ENCODE measurements at regions not wholly inside any gene's neighbourhood (a gene's known extent, or its start where the extent isn't known, plus 50 kb on each side); places are given as distances from the start of the nearest gene placed in this dataset.
"Not testable (repeated sequence)": the region's sequence is repeated elsewhere in the genome, so short reads cannot be mapped to it uniquely, and the experiment has no call there.

DNA sequence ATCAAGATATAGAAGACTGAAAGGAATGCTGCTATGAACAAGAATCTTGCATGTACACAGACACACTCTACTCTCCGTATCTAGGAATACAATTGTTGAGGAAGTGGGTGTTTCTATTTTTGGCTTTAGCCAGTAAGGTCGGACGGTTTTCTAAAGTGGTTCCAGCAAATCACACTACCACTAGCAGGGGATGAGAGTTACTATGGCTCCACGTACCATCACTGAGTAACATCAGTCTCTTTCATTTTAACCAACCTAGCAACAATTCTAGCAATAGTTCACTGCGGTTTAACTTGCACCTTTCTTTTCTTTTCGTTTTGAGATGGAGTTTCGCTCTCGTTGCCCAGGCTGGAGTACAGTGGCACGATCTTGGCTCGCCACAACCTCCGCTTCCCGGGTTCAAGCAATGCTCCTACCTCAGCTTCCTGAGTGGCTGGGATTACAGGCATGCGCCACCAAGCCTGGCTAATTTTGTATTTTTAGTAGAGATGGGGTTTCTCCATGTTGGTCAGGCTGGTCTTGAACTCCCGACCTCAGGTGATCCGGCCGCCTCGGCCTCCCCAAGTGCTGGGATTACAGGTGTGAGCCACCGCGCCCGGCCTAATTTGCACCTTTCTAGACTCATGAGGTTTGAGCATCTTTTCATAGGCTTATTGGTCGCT lies 103.2 kb upstream of the ZNF746 start:
- DNase-seq: not testable (repeated sequence)

GRCh38 chr7:149599636-149600206 lies 102.1 kb upstream of the ZNF746 start:
- no peak for DNase-seq

- no peak for DNase-seq
Measured at GRCh38 chr7:149598721-149599308, 101.2 kb upstream of the ZNF746 start.

- not testable (repeated sequence) for DNase-seq
Measured at GRCh38 chr7:149597789-149598188, 100.2 kb upstream of the ZNF746 start.

DNA sequence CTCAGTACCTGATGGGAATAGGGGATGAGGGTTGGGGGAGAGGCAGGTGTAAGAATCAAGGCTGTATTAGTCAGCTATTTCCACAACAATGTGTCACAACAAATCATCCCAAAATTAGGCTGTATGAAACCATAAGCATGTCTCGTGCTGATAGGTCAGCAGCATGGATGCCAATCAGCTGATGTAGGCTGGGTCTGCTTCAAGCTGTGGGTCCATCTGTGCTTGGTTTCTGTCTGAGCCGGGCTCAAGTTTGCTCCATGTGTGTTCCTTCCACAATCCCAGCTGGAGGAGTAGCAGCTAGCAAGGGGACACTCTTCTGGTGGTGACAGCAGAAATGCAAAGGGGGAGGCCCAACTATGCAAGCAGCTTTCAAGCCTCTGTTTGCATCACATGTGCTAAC lies 97.9 kb upstream of the ZNF746 start:
- DNase-seq: no peak

- DNase-seq: no peak
Measured at GRCh38 chr7:149595078-149595477, 97.5 kb upstream of the ZNF746 start.

GRCh38 chr7:149588930-149589329 lies 91.3 kb upstream of the ZNF746 start:
- no peak for DNase-seq

DNA sequence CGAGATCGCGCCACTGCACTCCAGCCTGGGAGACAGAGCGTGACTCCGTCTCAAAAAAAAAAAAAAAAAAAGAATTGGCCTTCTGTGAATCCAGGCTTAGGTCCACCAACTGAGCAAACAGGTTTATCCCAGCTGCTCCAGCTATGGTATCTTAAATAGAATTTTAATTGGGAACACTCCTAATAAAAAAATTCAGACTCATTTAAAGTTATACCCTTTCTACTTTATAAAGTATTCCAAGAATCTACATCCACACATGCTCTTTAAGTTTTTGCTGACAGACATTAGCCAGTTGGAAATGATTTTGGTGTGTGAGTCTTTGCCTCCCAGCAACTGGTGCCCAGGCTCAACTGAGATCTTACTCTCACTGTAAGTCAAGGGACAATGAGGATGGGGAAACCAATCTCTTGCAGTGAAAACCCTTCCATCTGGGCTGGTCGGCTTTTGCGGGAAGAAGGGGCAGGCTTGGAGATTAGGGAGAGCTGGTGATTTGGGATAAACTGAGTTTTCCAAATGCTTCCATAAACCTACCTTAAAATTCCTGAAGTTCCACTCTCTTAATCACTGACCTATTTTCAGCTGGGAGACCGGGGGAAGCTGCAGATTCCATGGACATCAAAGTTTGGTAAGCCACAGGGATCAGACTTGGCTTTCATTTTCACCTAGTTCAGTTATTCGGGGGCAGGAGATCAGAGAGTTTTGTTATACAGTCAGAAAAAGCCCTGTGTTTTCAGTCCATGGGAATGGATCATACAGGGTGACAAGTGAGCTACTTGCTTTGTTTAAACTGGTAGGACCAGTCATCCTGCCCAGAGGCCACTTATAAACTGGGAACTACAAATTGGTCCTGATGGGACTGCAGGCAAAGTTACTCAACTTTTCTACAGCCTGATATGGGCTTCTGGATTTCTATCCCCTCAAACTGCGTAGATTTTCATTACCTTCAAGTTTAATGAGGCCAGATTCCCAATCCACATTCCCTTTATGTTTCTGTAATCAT lies 89.3 kb upstream of the ZNF746 start:
- DNase-seq: no peak

- no peak for DNase-seq
Measured at GRCh38 chr7:149584530-149584929, 86.9 kb upstream of the ZNF746 start.

DNA sequence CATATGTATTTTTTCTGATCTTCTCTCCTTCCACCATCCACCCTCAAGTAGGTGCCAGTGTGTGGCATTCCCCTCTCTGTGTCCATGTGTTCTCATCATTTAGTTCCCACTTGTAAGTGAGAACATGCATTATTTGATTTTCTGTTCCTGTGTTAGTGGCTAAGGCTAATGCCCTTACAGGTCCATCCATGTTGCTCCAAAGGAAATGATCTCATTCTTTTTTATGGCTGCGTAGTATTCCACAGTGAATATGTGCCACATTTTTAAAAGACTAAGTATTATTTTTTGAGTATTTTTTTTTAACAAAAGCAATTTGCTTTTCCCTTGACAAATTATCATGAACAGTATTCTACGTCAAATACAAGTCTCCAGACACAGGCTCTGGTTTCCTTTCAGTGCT lies 86.4 kb upstream of the ZNF746 start:
- DNase-seq: no peak

DNA sequence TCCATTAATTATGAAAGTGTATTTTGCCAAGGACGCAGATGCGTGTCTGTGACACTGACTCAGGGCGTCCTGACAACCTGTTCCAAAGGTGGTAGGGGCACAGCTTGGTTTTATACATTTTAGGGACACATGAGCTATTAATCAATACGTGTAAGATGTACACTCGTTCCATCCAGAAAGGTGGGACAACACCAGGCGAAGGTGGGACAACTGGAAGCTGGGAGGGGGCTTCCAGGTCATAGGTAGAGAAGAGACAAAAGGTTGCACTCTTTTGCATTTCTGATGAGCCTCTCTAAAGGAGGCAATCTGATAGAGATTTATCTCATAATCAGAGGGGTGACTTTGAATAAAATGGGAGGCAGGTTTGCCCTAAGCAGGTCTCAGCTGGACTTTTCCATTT lies 82.7 kb upstream of the ZNF746 start:
- DNase-seq: no peak

DNA sequence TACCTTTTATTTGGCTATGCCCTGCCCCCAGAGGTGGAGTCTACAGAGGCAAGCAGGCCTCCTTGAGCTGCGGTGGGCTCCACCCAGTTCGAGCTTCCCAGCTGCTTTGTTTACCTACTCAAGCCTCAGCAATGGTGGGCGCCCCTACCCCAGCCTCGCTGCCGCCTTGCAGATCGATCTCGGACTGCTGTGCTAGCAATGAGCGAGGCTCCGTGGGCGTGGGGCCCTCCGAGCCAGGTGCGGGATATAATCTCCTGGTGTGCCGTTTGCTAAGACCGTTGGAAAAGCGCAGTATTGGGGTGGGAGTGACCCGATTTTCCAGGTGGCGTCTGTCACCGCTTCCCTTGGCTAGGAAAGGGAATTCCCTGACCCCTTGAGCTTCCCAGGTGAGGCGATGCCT lies 81.8 kb upstream of the ZNF746 start:
- not testable (repeated sequence) for DNase-seq

GRCh38 chr7:149574428-149574827 lies 76.8 kb upstream of the ZNF746 start:
- not testable (repeated sequence) for DNase-seq

DNA sequence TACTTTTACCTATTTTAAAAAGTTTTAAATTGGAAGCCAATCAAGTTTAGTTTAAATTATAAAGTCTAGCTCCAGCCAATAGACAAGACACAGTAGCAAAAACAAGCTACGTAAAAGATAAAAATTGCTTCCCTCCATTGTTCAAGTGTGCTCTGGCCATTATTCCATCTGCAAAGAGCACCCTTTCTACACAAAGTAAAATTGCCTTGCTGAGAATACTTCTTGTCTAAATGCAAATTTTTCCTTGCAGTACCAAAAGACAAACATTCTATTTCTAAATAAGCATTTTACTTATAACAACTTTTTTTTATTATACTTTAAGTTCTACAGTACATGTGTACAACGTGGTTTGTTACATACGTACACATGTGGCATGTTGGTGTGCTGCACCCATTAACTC lies 75.9 kb upstream of the ZNF746 start:
- no peak for DNase-seq

DNA sequence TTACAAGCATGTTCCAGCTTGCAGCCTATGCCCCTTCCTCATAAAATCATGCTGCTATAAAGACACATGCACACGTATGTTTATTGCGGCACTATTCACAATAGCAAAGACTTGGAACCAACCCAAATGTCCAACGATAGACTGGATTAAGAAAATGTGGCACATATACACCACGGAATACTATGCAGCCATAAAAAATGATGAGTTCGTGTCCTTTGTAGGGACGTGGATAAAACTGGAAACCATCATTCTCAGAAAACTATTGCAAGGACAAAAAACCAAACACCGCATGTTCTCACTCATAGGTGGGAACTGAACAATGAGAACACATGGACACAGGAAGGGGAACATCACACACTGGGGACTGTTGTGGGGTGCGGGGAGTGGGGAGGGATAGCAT lies 75.3 kb upstream of the ZNF746 start:
- DNase-seq: not testable (repeated sequence)

DNA sequence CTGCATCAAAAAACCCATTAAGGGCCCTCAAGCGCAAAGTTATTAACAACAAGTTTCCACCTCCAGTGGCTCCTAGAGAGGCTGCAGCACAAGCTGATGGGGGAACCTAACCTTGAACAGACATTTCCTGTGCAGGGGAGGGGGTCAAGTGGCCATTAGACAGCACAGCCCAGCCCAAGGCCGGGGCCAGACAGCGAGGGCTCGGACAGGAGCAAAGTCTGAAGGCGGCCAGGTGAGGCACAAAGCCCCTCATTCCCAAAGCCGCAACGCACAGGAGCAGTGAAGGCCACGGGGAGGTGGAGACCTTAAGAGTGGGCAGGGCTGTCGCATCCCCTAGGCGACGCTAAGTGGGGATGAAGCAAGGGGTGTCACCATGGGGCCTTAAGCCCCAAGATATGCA lies 73.2 kb upstream of the ZNF746 start:
- no peak for DNase-seq

- no peak for DNase-seq
Measured at GRCh38 chr7:149569726-149570422, 72.3 kb upstream of the ZNF746 start.

- DNase-seq: no peak
Measured at GRCh38 chr7:149569025-149569725, 71.6 kb upstream of the ZNF746 start.

- DNase-seq: no peak
Measured at GRCh38 chr7:149568218-149568617, 70.6 kb upstream of the ZNF746 start.

- DNase-seq: no peak
Measured at GRCh38 chr7:149566103-149566502, 68.5 kb upstream of the ZNF746 start.

GRCh38 chr7:149565096-149565382 lies 67.4 kb upstream of the ZNF746 start:
- no peak for DNase-seq

- no peak for DNase-seq
Measured at GRCh38 chr7:149564340-149565095, 66.9 kb upstream of the ZNF746 start.

Measured in DMS79 treated with DMSO at 0.1 percent for 48 hours (cell line).